Type B pancreatic cell (in vitro differentiated cells): ENCODE measurements at regions not wholly inside any gene's neighbourhood (a gene's known extent, or its start where the extent isn't known, plus 50 kb on each side); places are given as distances from the start of the nearest gene placed in this dataset.
"Not testable (repeated sequence)": the region's sequence is repeated elsewhere in the genome, so short reads cannot be mapped to it uniquely, and the experiment has no call there.

ENCODE experiments used
- DNase-seq: peaks from one replicate; pipeline ENCODE4 v3.0.0; 2021; ENCODE audit warnings: mixed read lengths; ENCODE audit not compliant: unreplicated experiment; ENCODE audit errors: extremely low spot score
- H3K27ac Mint-ChIP-seq: 2 replicates; pipeline ENCODE4 v1.8.0; 2021; ENCODE audit warnings: mild to moderate bottlenecking, mixed read lengths
- H3K27me3 Mint-ChIP-seq: 2 replicates; pipeline ENCODE4 v1.8.0; 2021; ENCODE audit warnings: mixed read lengths
- H3K36me3 Mint-ChIP-seq: 2 replicates; pipeline ENCODE4 v1.8.0; 2021; ENCODE audit warnings: mixed read lengths
- H3K4me1 Mint-ChIP-seq: one replicate; pipeline ENCODE4 v1.8.0; 2021; ENCODE audit warnings: mixed read lengths; ENCODE audit not compliant: unreplicated experiment
- H3K4me3 Mint-ChIP-seq: 2 replicates; pipeline ENCODE4 v1.8.0; 2021; ENCODE audit warnings: mild to moderate bottlenecking, mixed read lengths
- H3K9me3 Mint-ChIP-seq: 2 replicates; pipeline ENCODE4 v1.8.0; 2021; ENCODE audit warnings: mixed read lengths
- CTCF ChIP-seq: fragments of 200-600 bp; sonication (generic); conservative IDR thresholded peaks from 2 replicates; pipeline ENCODE4 v1.5.0; 2021; ENCODE audit warnings: antibody characterized with exemption, mild to moderate bottlenecking

- Mint-ChIP-seq H3K9me3 (peaks cover 2% of the 10 kb centered on the region), H3K4me1 (no peaks in the 10 kb centered on the region), H3K27me3 (no peaks in the 10 kb centered on the region), H3K27ac (no peak overlapping the region), H3K36me3 (no peaks in the 10 kb centered on the region), H3K4me3 (no peak overlapping the region)
- TF ChIP-seq CTCF = no peak
- DNase-seq = no peak
Measured at GRCh38 chr7:12839508-12840153, 152.2 kb downstream of the ARL4A start.

- H3K27me3 Mint-ChIP-seq, H3K27ac Mint-ChIP-seq, H3K9me3 Mint-ChIP-seq, H3K4me1 Mint-ChIP-seq, DNase-seq, H3K4me3 Mint-ChIP-seq, H3K36me3 Mint-ChIP-seq: not testable (repeated sequence)
Measured at GRCh38 chr7:12844732-12845131, 157.3 kb downstream of the ARL4A start.

- Mint-ChIP-seq H3K4me3 (no peak overlapping the region), H3K27ac (no peak overlapping the region), H3K27me3 (no peaks in the 10 kb centered on the region), H3K36me3 (no peaks in the 10 kb centered on the region), H3K4me1 (no peaks in the 10 kb centered on the region), H3K9me3 (peaks cover 5% of the 10 kb centered on the region)
- no peak for TF ChIP-seq CTCF
- DNase-seq = no peak
Measured at GRCh38 chr7:12847001-12847400, 159.6 kb downstream of the ARL4A start.

- no peak for TF ChIP-seq CTCF
- Mint-ChIP-seq H3K4me3 (no peak overlapping the region), H3K36me3 (no peaks in the 10 kb centered on the region), H3K9me3 (peaks cover 5% of the 10 kb centered on the region), H3K27ac (peak overlapping the region; percentile 48), H3K4me1 (no peaks in the 10 kb centered on the region), H3K27me3 (no peaks in the 10 kb centered on the region)
- DNase-seq = no peak
Measured at GRCh38 chr7:12851142-12851541, 163.7 kb downstream of the ARL4A start.

- no peaks in the 10 kb centered on the region for H3K36me3 Mint-ChIP-seq
- no peaks in the 10 kb centered on the region for H3K27me3 Mint-ChIP-seq
- DNase-seq = no peak
- H3K9me3 Mint-ChIP-seq = peaks cover 5% of the 10 kb centered on the region
- no peak overlapping the region for H3K4me3 Mint-ChIP-seq
- no peak for TF ChIP-seq CTCF
- H3K4me1 Mint-ChIP-seq = no peaks in the 10 kb centered on the region
- H3K27ac Mint-ChIP-seq = no peak overlapping the region
Measured at GRCh38 chr7:12851841-12852240, 164.4 kb downstream of the ARL4A start.

GRCh38 chr7:12855036-12855435 is 167.6 kb downstream of the ARL4A start:
- Mint-ChIP-seq H3K36me3 (no peaks in the 10 kb centered on the region), H3K27ac (no peak overlapping the region), H3K27me3 (no peaks in the 10 kb centered on the region), H3K4me1 (no peaks in the 10 kb centered on the region), H3K4me3 (no peak overlapping the region), H3K9me3 (no peaks in the 10 kb centered on the region)
- DNase-seq = no peak
- no peak for TF ChIP-seq CTCF
